HepG2 (cell line): ENCODE measurements at regions not wholly inside any gene's neighbourhood (a gene's known extent, or its start where the extent isn't known, plus 50 kb on each side); places are given as distances from the start of the nearest gene placed in this dataset.

Source experiments
- ATAC-seq: fragments of 200-7000 bp; cut with Tn5 transposase; 3 replicates; pipeline ENCODE4 v1.9.1; 2020; ENCODE audit warnings: mild to moderate bottlenecking, moderate library complexity
- BruUV-seq: library from RNA; stranded (reverse); fragments of 400-500 nt; replicated peaks from 2 replicates; lab custom pipeline; 2021; lab: Mats Ljungman, UMichigan
- CTCF ChIA-PET: fragments of 300-600 bp; formaldehyde crosslinking; extraction: SDS; loops from one replicate; lab custom pipeline; 2021; ENCODE audit warnings: low total read pairs, inconsistent platforms, low intra/inter-chr PET ratio; lab: Yijun Ruan, JAX
- POLR2A ChIA-PET: fragments of 350-600 bp; sonication (Branson Sonifier 250); formaldehyde crosslinking; loops from one replicate; lab custom pipeline; 2020; ENCODE audit warnings: antibody characterized with exemption, inconsistent platforms; lab: Yijun Ruan, JAX
- DNase-seq: peaks from one replicate; pipeline ENCODE4 v3.0.0-alpha.2; 2015; ENCODE audit warnings: low spot score
- FAIRE-seq: peaks from 3 replicates; lab custom pipeline; 2011; peaks lifted over from hg19 to GRCh38; lab: Jason Lieb, UNC
- H2AFZ ChIP-seq: one replicate; pipeline ENCODE4 v1.6.1; 2011; ENCODE audit warnings: low read length, inconsistent platforms
- H3K27ac ChIP-seq: fragments of 300-600 bp; 3 replicates; pipeline ENCODE4 v1.8.0; 2011; ENCODE audit warnings: mixed run types, mild to moderate bottlenecking, mixed read lengths, low read length, inconsistent platforms; ENCODE audit not compliant: insufficient read depth; ENCODE audit errors: extremely low read length
- H3K27me3 ChIP-seq, 2 experiments: fragments of 200-600 bp in 1 of 2; 2 replicates in 1 of 2; 3 replicates in 1 of 2; pipeline versions ENCODE4 v1.6.0 to v1.8.0; 2011; ENCODE audit warnings: low read length in 2 of 2, mild to moderate bottlenecking in 2 of 2, moderate library complexity in 2 of 2, inconsistent platforms in 1 of 2; ENCODE audit not compliant: insufficient read depth in 2 of 2, control insufficient read depth in 1 of 2
- H3K36me3 ChIP-seq, 2 experiments: fragments of 200-600 bp in 1 of 2; replicated peaks in 1 of 2; 2 replicates in 1 of 2; 3 replicates in 1 of 2; pipeline versions ENCODE4 v1.5.1 to v1.8.0; 2011; ENCODE audit warnings: low read length in 2 of 2, inconsistent platforms in 1 of 2; ENCODE audit not compliant: insufficient read depth in 2 of 2, control insufficient read depth in 1 of 2
- H3K4me1 ChIP-seq: 2 replicates; pipeline ENCODE4 v1.5.1; 2012; ENCODE audit warnings: low read length, inconsistent platforms; ENCODE audit not compliant: insufficient read depth
- H3K4me2 ChIP-seq: 2 replicates; pipeline ENCODE4 v1.6.0; 2011; ENCODE audit warnings: low read depth, low read length, inconsistent platforms
- H3K4me3 ChIP-seq, 3 experiments: fragments of 200-600 bp in 1 of 3; sonication (generic), shearing (Covaris generic) in 1 of 3; replicated peaks in 1 of 3; 2 replicates each; pipeline ENCODE4 v1.5.1; 2011 to 2016; ENCODE audit warnings: low read length in 3 of 3, inconsistent platforms in 2 of 3, low read depth in 2 of 3, mild to moderate bottlenecking in 2 of 3, control low read depth in 1 of 3, mixed read lengths in 1 of 3; ENCODE audit not compliant: insufficient read depth in 1 of 3
- H3K79me2 ChIP-seq: one replicate; pipeline ENCODE4 v1.6.1; 2011; ENCODE audit warnings: low read length, inconsistent platforms; ENCODE audit not compliant: insufficient read depth
- H3K9ac ChIP-seq: 2 replicates; pipeline ENCODE4 v1.6.0; 2011; ENCODE audit warnings: mild to moderate bottlenecking, low read depth, low read length, inconsistent platforms; ENCODE audit not compliant: insufficient read depth
- H3K9me3 ChIP-seq: 2 replicates; pipeline ENCODE4 v1.5.1; 2012; ENCODE audit warnings: mild to moderate bottlenecking, low read length
- H4K20me1 ChIP-seq: 2 replicates; pipeline ENCODE4 v1.6.0; 2011; ENCODE audit warnings: inconsistent platforms, mild to moderate bottlenecking, low read length, moderate library complexity; ENCODE audit not compliant: insufficient read depth
- ARNTL ChIP-seq: sonication (generic); formaldehyde crosslinking; IDR thresholded peaks from 2 replicates; pipeline ENCODE4 v1.4.0; 2020; ENCODE audit warnings: mild to moderate bottlenecking, missing genetic modification reagents
- CBFB ChIP-seq: sonication (generic); formaldehyde crosslinking; IDR thresholded peaks from 2 replicates; pipeline ENCODE4 v1.4.0; 2020; ENCODE audit warnings: missing genetic modification reagents
- DPF2 ChIP-seq: sonication (generic); formaldehyde crosslinking; IDR thresholded peaks from 2 replicates; pipeline ENCODE4 v1.4.0; 2020; ENCODE audit warnings: mild to moderate bottlenecking, low read depth, missing genetic modification reagents, borderline replicate concordance
- ERF ChIP-seq: IDR thresholded peaks from 2 replicates; pipeline ENCODE4 v1.6.1; 2018; ENCODE audit warnings: missing biosample characterization, missing genetic modification reagents
- NFRKB ChIP-seq: fragments of 450-650 bp; IDR thresholded peaks from 2 replicates; pipeline ENCODE4 v1.6.1; 2017
- PATZ1 ChIP-seq: sonication (generic); formaldehyde crosslinking; IDR thresholded peaks from 2 replicates; pipeline ENCODE4 v1.4.0; 2020; ENCODE audit warnings: missing genetic modification reagents
- POGZ ChIP-seq: sonication (generic); formaldehyde crosslinking; IDR thresholded peaks from 2 replicates; pipeline ENCODE4 v1.4.0; 2020; ENCODE audit warnings: mild to moderate bottlenecking, missing genetic modification reagents
- PTBP1 ChIP-seq: fragments of 200-400 bp; formaldehyde crosslinking; IDR thresholded peaks from 2 replicates; pipeline ENCODE4 v1.6.1; 2018; ENCODE audit warnings: low read length, low read depth; ENCODE audit not compliant: poor library complexity, severe bottlenecking
- SP5 ChIP-seq: IDR thresholded peaks from 2 replicates; pipeline ENCODE4 v1.6.1; 2016; ENCODE audit warnings: low read depth, borderline replicate concordance
- SRSF4 ChIP-seq: fragments of 200-400 bp; formaldehyde crosslinking; IDR thresholded peaks from one replicate; pipeline ENCODE4 v1.6.1; 2018; ENCODE audit warnings: mild to moderate bottlenecking, low read depth, low read length, moderate library complexity; ENCODE audit not compliant: poor library complexity, severe bottlenecking
- THAP11 ChIP-seq: IDR thresholded peaks from 2 replicates; pipeline ENCODE4 v1.6.1; 2016; ENCODE audit warnings: missing biosample characterization, missing genetic modification reagents
- UBTF ChIP-seq: sonication (generic); formaldehyde crosslinking; IDR thresholded peaks from 2 replicates; pipeline ENCODE4 v1.4.0; 2020; ENCODE audit warnings: mild to moderate bottlenecking, missing genetic modification reagents
- YY1 ChIP-seq: IDR thresholded peaks from 2 replicates; pipeline ENCODE4 v1.6.1; 2011; ENCODE audit warnings: low read length, low read depth, moderate library complexity, mild to moderate bottlenecking; ENCODE audit not compliant: insufficient read depth, insufficient replicate concordance
- ZFP62 ChIP-seq: sonication (generic); formaldehyde crosslinking; IDR thresholded peaks from 2 replicates; pipeline ENCODE4 v1.4.0; 2020; ENCODE audit warnings: missing genetic modification reagents
- ZNF260 ChIP-seq: sonication (generic); formaldehyde crosslinking; IDR thresholded peaks from 2 replicates; pipeline ENCODE4 v1.4.0; 2020; ENCODE audit warnings: missing genetic modification reagents, low read depth, mild to moderate bottlenecking, borderline replicate concordance
- ZNF331 ChIP-seq: sonication (generic); formaldehyde crosslinking; IDR thresholded peaks from 2 replicates; pipeline ENCODE4 v1.4.0; 2020; ENCODE audit warnings: missing genetic modification reagents
- ZNF382 ChIP-seq: sonication (generic); formaldehyde crosslinking; IDR thresholded peaks from 2 replicates; pipeline ENCODE4 v1.5.0; 2020; ENCODE audit warnings: missing genetic modification reagents, mild to moderate bottlenecking, borderline replicate concordance
- ZNF501 ChIP-seq: sonication (generic); formaldehyde crosslinking; IDR thresholded peaks from 2 replicates; pipeline ENCODE4 v1.5.1; 2020; ENCODE audit warnings: mild to moderate bottlenecking, moderate library complexity, missing genetic modification reagents
- ZNF580 ChIP-seq: IDR thresholded peaks from 2 replicates; pipeline ENCODE4 v1.6.1; 2016; ENCODE audit warnings: low read depth, borderline replicate concordance
- whole genome bisulfite sequencing: methylation state at CpG from one replicate; pipeline ENCODE4 v1.1.6; 2017; ENCODE audit warnings: low lambda C conversion rate; 5-methylcytosine and 5-hydroxymethylcytosine counted together
- in situ Hi-C: cut with HindIII; loops from 2 replicates; pipeline ENCODE4 v1.10.0; 2017; ENCODE audit warnings: low pct_unique_long_range_greater_than_20kb; ENCODE audit not compliant: extremely low pct_ligation_motif_present
- intact Hi-C: fragments of 100-400 bp; cut with micrococcal nuclease; formaldehyde crosslinking; loops from one replicate; pipeline ENCODE4 v1.10.0; 2022; ENCODE audit not compliant: unreplicated experiment
- TF ChIP-seq, protein P1 (sequence below): sonication (generic); formaldehyde crosslinking; IDR thresholded peaks from 2 replicates; pipeline ENCODE4 v1.5.0; 2020; ENCODE audit warnings: missing genetic modification reagents

DNA sequence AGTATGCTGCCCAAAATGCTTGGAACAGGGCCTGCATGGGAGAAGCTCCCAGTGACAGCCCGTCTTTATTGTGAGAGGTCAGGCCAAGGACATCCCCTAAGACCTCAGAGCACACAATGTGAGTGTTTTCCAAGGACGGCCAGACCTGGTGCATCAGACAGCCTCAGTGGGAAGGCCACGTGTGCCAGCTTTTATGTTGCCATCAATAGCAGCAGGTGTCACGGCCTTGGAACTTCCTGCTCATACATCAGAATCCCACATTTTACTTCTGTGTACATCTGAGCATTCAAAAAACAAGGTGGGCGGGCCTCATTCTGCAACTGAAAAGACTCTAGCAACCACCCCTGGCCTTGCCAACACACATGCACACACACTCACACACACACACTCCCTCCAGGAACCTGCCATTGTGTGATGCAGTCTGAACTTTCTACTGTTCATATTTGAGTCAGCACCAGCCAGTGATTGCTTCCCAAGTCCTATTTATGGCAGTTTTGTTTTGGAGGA, 753.1 kb upstream of the TBX3 start:
- CTCF ChIA-PET: interaction anchor here (0.9 kb wide), 1 partner anchor 15 kb away, joined by 3 read pairs; no protein-coding TSS in a partner anchor
- BruUV-seq: no TSS peak
- Histone ChIP-seq H3K4me2 (no peak overlapping the region), H3K9me3 (no peaks in the 10 kb centered on the region), H3K27me3 (no peaks in the 10 kb centered on the region), H3K9ac (no peak overlapping the region), H3K27ac (peak overlapping the region; percentile 45), H3K79me2 (no peaks in the 10 kb centered on the region), H3K36me3 (no peaks in the 10 kb centered on the region), H3K4me3 (no peak overlapping the region), H3K4me1 (peaks cover 90% of the 10 kb centered on the region), H2AFZ (no peak overlapping the region), H4K20me1 (no peaks in the 10 kb centered on the region)
- in situ Hi-C loops: no loop called here
- DNase-seq (peak; percentile 80), ATAC-seq (peak; percentile 30; the same call in 2 of the 3 replicates), FAIRE-seq (peak; percentile 37)
- POLR2A ChIA-PET: interaction anchor here (1.0 to 7.3 kb wide), 3 partner anchors 12 to 14 kb away, joined by 3 to 99 read pairs (median 4); no protein-coding TSS in a partner anchor
- intact Hi-C loops: no loop called here
- WGBS: 43% methylated on average over 4 of the region's 5 CpGs
- TF ChIP-seq YY1 (no peak), PTBP1 (no peak), THAP11 (CRISPR knock-in tag) (peak; percentile 56; the same call in 1 of the 2 replicates), DPF2 (CRISPR knock-in tag) (0 out of 2 replicates have a peak, but pooled peaks have one; percentile 28), ZNF580 (CRISPR knock-in tag) (0 out of 2 replicates have a peak, but pooled peaks have one; percentile 7), CBFB (CRISPR knock-in tag) (no peak), ZNF260 (CRISPR knock-in tag) (no peak), UBTF (CRISPR knock-in tag) (peak; percentile 41; the same call in 1 of the 2 replicates), SP5 (CRISPR knock-in tag) (peak; percentile 76), ZFP62 (CRISPR knock-in tag) (no peak), ZNF382 (CRISPR knock-in tag) (no peak), POGZ (CRISPR knock-in tag) (0 out of 2 replicates have a peak, but pooled peaks have one; percentile 19), ZNF501 (CRISPR knock-in tag) (peak; percentile 43; the same call in 1 of the 2 replicates), ERF (CRISPR knock-in tag) (peak; percentile 50; the same call in 1 of the 2 replicates), SRSF4 (no peak), ARNTL (peak; percentile 82), NFRKB (no peak), PATZ1 (0 out of 2 replicates have a peak, but pooled peaks have one; percentile 13), ZNF331 (CRISPR knock-in tag) (peak; percentile 32; the same call in 1 of the 2 replicates)
- TF ChIP-seq, protein P1, sequence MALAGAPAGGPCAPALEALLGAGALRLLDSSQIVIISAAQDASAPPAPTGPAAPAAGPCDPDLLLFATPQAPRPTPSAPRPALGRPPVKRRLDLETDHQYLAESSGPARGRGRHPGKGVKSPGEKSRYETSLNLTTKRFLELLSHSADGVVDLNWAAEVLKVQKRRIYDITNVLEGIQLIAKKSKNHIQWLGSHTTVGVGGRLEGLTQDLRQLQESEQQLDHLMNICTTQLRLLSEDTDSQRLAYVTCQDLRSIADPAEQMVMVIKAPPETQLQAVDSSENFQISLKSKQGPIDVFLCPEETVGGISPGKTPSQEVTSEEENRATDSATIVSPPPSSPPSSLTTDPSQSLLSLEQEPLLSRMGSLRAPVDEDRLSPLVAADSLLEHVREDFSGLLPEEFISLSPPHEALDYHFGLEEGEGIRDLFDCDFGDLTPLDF (CRISPR knock-in tag): no peak
